Thyroid gland (tissue), 4 donors: ENCODE measurements at regions not wholly inside any gene's neighbourhood (a gene's known extent, or its start where the extent isn't known, plus 50 kb on each side); places are given as distances from the start of the nearest gene placed in this dataset.

Experiments
- DNase-seq, 2 donors: peaks; one replicate each; pipeline ENCODE4 v3.0.0-alpha.2; 2019
- H3K27ac ChIP-seq, 3 donors: fragments of 200-600 bp; sonication (generic); 1 replicate in 2 of 3; 2 replicates in 1 of 3; pipeline ENCODE4 v1.5.1; 2016 to 2019; ENCODE audit warnings: mild to moderate bottlenecking in 1 of 3, moderate library complexity in 1 of 3
- H3K27me3 ChIP-seq: fragments of 200-600 bp; sonication (generic); one replicate; pipeline ENCODE4 v1.5.1; 2019
- H3K36me3 ChIP-seq, 2 donors: fragments of 200-600 bp; sonication (generic); one replicate each; pipeline ENCODE4 v1.5.1; 2016 to 2019
- H3K4me1 ChIP-seq, 2 donors: fragments of 200-600 bp; sonication (generic); one replicate each; pipeline ENCODE4 v1.5.1; 2017 to 2019
- H3K4me3 ChIP-seq, 3 donors: fragments of 200-600 bp; sonication (generic); replicated peaks in 1 of 3; 1 replicate in 2 of 3; 2 replicates in 1 of 3; pipeline ENCODE4 v1.5.1; 2016; ENCODE audit warnings: mild to moderate bottlenecking in 1 of 3
- H3K9me3 ChIP-seq: fragments of 200-600 bp; sonication (generic); one replicate; pipeline ENCODE4 v1.5.1; 2017
- POLR2A ChIP-seq, 2 donors: fragments of 450-650 bp; IDR thresholded peaks; one replicate each; pipeline ENCODE4 v1.6.1; 2017; ENCODE audit warnings: antibody characterized with exemption in 2 of 2, mild to moderate bottlenecking in 2 of 2, moderate library complexity in 1 of 2
- WGBS, 2 donors: methylation state at CpG; one replicate each; pipeline ENCODE4 v1.1.5; 2017; 5-methylcytosine and 5-hydroxymethylcytosine counted together
- intact Hi-C: fragments of 100-400 bp; cut with DNase I; formaldehyde crosslinking; loops from one replicate; pipeline ENCODE4 v1.15.1; 2023
- TF ChIP-seq, protein P1 (sequence below), 6 experiments: fragments of 200-600 bp in 3 of 6; fragments of 450-650 bp in 3 of 6; sonication (generic) in 3 of 6; IDR thresholded peaks; one replicate each; pipeline ENCODE4 v1.5.1; 2016 to 2019; ENCODE audit warnings: antibody characterized with exemption in 6 of 6, mild to moderate bottlenecking in 2 of 6, inconsistent platforms in 1 of 6, moderate library complexity in 1 of 6

DNA sequence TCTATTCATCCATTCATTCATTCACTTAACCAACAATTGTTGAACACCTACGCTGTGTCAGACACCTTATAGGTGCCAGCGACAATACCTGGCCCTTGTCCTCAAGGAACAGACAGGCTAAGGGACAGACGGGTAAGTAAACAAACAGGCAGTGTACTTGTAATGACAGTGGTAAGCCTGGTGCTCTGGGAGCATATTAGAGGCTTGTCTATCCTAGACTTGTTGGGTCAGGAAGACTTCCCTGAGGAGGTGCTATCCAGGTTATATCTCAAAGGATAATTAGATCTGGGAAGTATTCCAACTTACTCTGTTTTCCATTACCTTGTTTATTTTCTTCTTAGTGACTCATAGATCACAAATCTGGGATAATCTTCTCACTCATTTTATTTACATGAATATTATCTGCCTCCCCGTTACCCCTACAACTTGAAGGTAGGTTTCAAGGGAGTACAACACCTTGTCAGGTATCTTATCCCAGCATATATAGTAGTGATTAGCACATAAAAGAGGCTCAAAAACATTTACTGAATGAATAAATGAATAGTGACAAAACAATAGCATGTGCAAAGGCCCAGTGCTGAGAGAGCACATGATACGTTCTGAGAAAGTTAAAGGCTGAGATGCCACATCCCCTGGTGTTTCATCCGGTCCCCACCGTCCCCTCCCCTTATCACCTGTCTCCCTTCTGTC, 75.3 kb upstream of the NCAM1 start:
- Histone ChIP-seq H3K4me1 (peaks cover 0 to 10% of the 10 kb centered on the region in 2 donors), H3K4me3 (no peak overlapping the region), H3K27ac (no peak overlapping the region), H3K9me3 (no peaks in the 10 kb centered on the region), H3K36me3 (no peaks in the 10 kb centered on the region), H3K27me3 (no peaks in the 10 kb centered on the region)
- no peak for TF ChIP-seq POLR2A (IDR thresholded peaks at IDR 0.05)
- TF ChIP-seq, protein P1, sequence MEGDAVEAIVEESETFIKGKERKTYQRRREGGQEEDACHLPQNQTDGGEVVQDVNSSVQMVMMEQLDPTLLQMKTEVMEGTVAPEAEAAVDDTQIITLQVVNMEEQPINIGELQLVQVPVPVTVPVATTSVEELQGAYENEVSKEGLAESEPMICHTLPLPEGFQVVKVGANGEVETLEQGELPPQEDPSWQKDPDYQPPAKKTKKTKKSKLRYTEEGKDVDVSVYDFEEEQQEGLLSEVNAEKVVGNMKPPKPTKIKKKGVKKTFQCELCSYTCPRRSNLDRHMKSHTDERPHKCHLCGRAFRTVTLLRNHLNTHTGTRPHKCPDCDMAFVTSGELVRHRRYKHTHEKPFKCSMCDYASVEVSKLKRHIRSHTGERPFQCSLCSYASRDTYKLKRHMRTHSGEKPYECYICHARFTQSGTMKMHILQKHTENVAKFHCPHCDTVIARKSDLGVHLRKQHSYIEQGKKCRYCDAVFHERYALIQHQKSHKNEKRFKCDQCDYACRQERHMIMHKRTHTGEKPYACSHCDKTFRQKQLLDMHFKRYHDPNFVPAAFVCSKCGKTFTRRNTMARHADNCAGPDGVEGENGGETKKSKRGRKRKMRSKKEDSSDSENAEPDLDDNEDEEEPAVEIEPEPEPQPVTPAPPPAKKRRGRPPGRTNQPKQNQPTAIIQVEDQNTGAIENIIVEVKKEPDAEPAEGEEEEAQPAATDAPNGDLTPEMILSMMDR (IDR thresholded peaks at IDR 0.05), result no peak
- 91% methylated on average over 7 of the region's 7 CpGs for WGBS, 2 donors
- no peak for DNase-seq
- intact Hi-C loops, result no loop called here

DNA sequence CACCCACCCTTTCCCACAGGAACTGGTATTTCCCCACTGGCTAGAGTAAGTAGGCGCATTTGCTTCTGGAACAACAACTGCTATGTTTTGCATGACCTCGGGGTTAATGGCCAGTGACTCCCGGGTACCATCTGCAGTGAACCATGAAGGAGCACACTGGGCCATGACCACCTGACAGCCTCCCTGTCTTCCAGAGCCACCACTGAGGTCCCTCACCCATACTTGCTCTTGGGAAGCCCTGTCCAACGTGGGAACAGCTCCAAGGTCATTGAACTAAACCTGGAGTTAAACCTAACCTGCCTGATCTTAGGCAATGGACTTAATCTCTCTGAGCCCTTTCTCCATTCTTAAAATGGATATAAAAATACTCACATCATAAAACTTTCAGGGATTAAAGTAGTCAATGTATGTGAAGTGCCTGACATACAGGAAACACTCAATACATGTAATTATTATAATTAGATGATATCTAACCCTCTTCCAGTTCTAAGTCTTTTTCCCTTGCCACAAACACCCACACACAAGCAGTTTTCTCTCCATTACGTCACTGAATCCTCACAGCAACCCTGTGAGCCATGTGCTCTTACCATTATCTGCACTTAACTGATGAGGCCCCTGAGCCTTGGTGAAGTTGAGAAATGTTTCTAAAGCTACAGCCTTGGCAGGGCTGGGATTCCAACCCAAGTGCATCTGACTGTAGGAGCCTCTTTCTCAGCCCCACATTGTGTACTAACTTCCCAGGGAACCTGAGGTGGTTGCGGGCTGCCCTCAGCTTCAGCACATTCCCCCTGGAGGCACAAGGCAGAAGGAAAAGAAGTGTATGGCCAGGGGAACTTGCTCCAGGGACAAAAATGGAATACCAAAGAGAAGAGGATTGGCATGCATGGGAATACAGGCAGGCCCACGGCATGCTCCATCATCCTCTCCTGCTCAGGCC, 74.5 kb upstream of the NCAM1 start:
- 67 to 76% methylated on average over 7 of the region's 7 CpGs for WGBS, 2 donors
- TF ChIP-seq, protein P1 (IDR thresholded peaks at IDR 0.05), result no peak
- no peak for TF ChIP-seq POLR2A (IDR thresholded peaks at IDR 0.05)

DNA sequence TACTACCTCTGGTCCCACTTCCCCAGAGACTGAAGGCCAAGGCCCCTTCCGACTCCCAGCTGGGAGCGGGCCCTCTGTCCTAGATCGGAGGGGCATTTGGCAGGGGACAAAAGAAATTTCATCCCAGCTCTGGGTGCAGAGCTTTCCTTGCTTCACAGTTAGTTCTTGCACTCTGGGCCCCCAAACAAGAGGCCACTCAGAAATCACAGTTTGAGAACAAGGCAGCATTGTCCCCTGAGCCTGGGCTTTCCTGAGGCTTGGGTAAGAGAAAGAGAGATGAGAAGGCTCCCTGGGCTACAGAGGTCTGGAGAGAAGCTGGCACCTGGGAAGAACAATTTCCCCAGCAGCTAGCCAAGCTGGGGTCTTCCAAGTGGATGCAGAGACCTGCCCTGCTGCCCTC, 71.8 kb upstream of the NCAM1 start:
- Histone ChIP-seq H3K36me3 (no peaks in the 10 kb centered on the region), H3K4me1 (peaks cover 0 to 10% of the 10 kb centered on the region in 2 donors), H3K27me3 (no peaks in the 10 kb centered on the region), H3K27ac (no peak overlapping the region), H3K4me3 (no peak overlapping the region), H3K9me3 (no peaks in the 10 kb centered on the region)
- intact Hi-C loops, result no loop called here
- 96 to 97% methylated on average over 3 of the region's 3 CpGs for WGBS, 2 donors
- no peak for DNase-seq
- TF ChIP-seq, protein P1 (IDR thresholded peaks at IDR 0.05), result no peak
- TF ChIP-seq POLR2A (IDR thresholded peaks at IDR 0.05), result no peak

More for the DNA sequence above, 74.5 kb upstream of the NCAM1 start:
- Histone ChIP-seq H3K9me3 (no peaks in the 10 kb centered on the region), H3K36me3 (no peaks in the 10 kb centered on the region), H3K27ac (no peak overlapping the region), H3K27me3 (no peaks in the 10 kb centered on the region), H3K4me1 (peaks cover 0 to 10% of the 10 kb centered on the region in 2 donors), H3K4me3 (no peak overlapping the region)
- intact Hi-C loops, result no loop called here
- peak in 1 of 2 donors; percentile 11 for DNase-seq

DNA sequence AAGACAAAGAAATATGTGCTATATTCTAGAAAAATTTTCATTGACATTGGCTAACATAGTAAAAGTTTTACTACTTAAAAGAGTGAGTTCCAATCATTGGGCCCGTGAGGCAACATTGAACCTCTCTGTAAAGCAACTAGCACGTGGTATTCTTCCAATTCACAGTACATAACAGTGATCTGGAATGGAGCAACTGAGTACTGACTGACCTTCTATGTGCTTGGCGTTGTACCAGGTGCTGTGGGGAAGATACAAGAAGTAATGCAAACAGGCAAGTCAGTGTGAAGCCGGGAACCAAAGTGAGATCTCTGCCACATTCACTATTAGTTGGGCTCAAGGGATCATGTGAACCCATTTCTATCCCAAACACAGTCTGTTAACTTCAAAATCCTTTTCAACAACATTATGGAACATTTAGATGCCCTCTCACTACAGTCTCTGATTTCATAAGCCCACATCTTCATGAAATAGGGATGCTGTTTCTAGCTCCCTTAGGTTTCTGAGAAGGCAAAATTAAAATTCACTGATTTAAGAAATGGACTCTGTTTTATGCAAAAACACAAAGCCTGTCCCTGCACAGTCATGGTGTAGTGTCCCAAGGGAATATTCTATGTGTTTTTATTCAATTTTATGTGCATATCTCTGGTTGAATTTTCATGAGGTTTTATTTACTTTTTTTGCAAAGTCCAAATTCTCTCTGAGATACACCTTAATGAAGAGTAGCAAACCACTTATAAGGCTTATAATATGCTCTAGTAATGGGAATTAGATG, 61.8 kb upstream of the NCAM1 start:
- intact Hi-C loops, result no loop called here
- H3K36me3 ChIP-seq, result no peaks in the 10 kb centered on the region
- no peak for DNase-seq

More for the DNA sequence above, 61.8 kb upstream of the NCAM1 start:
- 83 to 92% methylated on average over 4 of the region's 4 CpGs for WGBS, 2 donors
- Histone ChIP-seq H3K27me3 (no peaks in the 10 kb centered on the region), H3K4me1 (peaks cover 24 to 34% of the 10 kb centered on the region in 2 donors), H3K27ac (no peak overlapping the region), H3K4me3 (no peak overlapping the region), H3K9me3 (no peaks in the 10 kb centered on the region)
- TF ChIP-seq, protein P1 (IDR thresholded peaks at IDR 0.05), result no peak
- TF ChIP-seq POLR2A (IDR thresholded peaks at IDR 0.05), result no peak
